GM10248 (cell line): ENCODE measurements at regions not wholly inside any gene's neighbourhood (a gene's known extent, or its start where the extent isn't known, plus 50 kb on each side); places are given as distances from the start of the nearest gene placed in this dataset.

ENCODE experiments used
- CTCF ChIA-PET: fragments of 300-600 bp; sonication (Branson Sonifier 250); formaldehyde crosslinking; extraction: SDS; loops from one replicate; lab custom pipeline; 2021; ENCODE audit warnings: antibody characterized with exemption; lab: Yijun Ruan, JAX
- POLR2A ChIA-PET: fragments of 350-650 bp; sonication (Branson Sonifier 250); formaldehyde crosslinking; extraction: SDS; loops from one replicate; lab custom pipeline; 2020; ENCODE audit warnings: antibody characterized with exemption; lab: Yijun Ruan, JAX
- DNase-seq: peaks from one replicate; pipeline ENCODE4 v3.0.0; 2012; ENCODE audit errors: extremely low spot score
- CTCF ChIP-seq: IDR thresholded peaks from 2 replicates; pipeline ENCODE4 v1.5.1; 2012; ENCODE audit warnings: mild to moderate bottlenecking, low read depth; ENCODE audit errors: extremely low read depth, missing control alignments, control extremely low read depth

- TF ChIP-seq CTCF: no peak
- ChIA-PET POLR2A (no interaction called here), CTCF (interaction anchor here (1.3 kb wide), 1 partner anchor 15 kb away, joined by 7 read pairs; no protein-coding TSS in a partner anchor)
- DNase-seq: no peak
Measured at GRCh38 chr9:118650417-118650816, 718.8 kb downstream of the BRINP1 start.

- ChIA-PET CTCF (no interaction called here), POLR2A (no interaction called here)
- no peak for TF ChIP-seq CTCF
- DNase-seq: no peak
Measured at GRCh38 chr9:118651511-118651910, 717.7 kb downstream of the BRINP1 start.

- no peak for TF ChIP-seq CTCF
- POLR2A ChIA-PET: no interaction called here
- CTCF ChIA-PET: no interaction called here
- DNase-seq: no peak
Measured at GRCh38 chr9:118652258-118652657, 717.0 kb downstream of the BRINP1 start.

DNA sequence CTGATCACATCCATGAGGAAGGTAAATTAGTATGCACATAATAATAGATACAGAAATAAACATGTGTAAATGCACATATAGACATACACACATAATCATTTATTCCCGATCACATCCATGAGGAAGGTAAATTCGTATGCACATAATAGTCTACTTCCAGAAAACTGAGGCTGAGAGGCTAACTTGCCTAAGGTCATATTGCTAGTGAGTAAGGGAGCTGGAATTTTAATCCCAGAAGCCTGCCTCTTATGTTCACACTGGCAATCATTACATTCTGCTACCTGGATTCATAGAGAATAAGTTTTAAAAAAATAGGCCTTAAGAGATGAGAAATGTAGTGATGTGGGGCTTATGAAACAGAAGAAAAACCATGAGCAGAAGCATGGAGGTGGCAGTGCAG, 716.3 kb downstream of the BRINP1 start:
- ChIA-PET POLR2A (no interaction called here), CTCF (no interaction called here)
- no peak for TF ChIP-seq CTCF
- no peak for DNase-seq

DNA sequence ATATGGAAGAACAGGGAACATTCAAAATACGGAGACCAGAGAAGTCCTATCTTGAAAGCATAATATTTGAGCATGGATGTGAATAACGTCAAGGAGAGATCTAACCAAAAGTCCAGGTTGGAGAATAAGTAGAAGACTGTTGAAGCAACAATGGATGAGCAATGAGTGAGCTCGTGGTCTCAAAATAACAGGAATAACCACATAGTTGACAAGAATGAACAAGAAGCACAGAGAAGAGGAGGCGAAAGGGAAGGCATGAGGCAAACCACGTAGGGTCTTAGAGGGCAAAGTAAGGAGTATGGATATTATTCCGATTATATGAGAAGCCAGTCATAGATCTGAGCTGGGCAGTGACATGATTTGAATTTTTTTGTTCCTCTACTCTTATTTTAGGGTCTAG, 710.2 kb downstream of the BRINP1 start:
- TF ChIP-seq CTCF: no peak
- ChIA-PET CTCF (no interaction called here), POLR2A (no interaction called here)
- no peak for DNase-seq

GRCh38 chr9:118665226-118665919, 703.9 kb downstream of the BRINP1 start:
- CTCF ChIA-PET: interaction anchor here (1.4 to 1.6 kb wide), 2 partner anchors 10 to 15 kb away, joined by 5 to 7 read pairs; no protein-coding TSS in a partner anchor
- DNase-seq: no peak
- POLR2A ChIA-PET: no interaction called here
- TF ChIP-seq CTCF: no peak
